ENCODE measurements at regions not wholly inside any gene's neighbourhood (a gene's known extent, or its start where the extent isn't known, plus 50 kb on each side); places are given as distances from the start of the nearest gene placed in this dataset.
A peak's percentile ranks its signal among the peaks of the same experiment; 100 is the strongest.

DNA sequence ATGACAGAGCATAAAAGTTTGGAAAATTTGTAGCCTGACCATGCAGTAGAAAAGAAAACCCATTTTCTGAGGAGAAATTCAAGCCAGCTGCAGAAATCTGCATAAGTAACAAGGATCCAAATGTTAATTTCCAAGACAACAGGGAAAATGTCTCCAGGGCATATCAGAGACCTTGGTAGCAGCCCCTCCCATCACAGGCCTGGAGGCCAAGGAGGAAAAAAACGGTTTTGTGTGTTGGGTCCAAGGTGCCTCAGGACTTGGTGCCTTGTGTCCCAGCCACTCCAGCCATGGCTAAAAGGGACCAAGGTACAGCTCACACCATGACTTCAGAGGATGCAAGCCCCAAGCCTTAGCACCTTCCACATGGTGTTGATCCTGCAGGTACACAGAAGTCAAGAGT, 324.4 kb downstream of the ETAA1 start:
- peak in 2 of 8 experiments; percentile 40 to 57 for ATAC-seq (replicated peaks in 6 of 8)
- H3K27ac ChIP-seq, result no peak overlapping the region
- WGBS, 10 experiments, result 17 to 80% (median 58%) methylated on average over 1 of the region's 1 CpG; no CpG with 5 or more reads in 6 of the 10 experiments
- in situ Hi-C loops (cut with MboI; ENCODE audit: low pct_unique_long_range_greater_than_20kb in 2 of 9, low sequenced_read_pairs in 9 of 9, unreplicated experiment in 9 of 9), result no loop called here
- H3K4me3 ChIP-seq, result no peak overlapping the region
- H3K4me1 ChIP-seq (replicated peaks in 1 of 2), result peaks cover 18 to 32% of the 10 kb centered on the region in 2 donors

DNA sequence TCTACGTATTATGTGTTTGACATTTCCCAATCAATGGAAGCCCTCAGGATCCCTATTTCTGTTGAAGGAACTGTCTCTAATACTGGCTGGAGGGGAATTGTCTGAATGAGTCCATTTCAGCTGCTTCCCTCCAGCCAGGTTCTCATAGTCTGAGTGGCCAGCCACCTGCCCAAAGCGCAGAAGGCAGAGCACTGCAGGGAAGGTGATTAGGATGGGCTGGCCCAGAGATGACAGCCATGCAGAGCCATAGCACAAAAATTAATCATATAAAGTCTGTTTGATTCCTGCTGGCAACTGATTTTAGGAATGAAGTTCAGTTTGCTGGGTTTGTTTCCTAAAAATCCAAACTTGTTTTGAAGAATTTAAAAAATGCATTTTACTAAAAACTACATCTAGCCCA, 327.1 kb downstream of the ETAA1 start:
- WGBS, 10 experiments, result 82 to 100% (median 100%) methylated on average over 1 to 2 of the region's 2 CpGs; no CpG with 5 or more reads in 4 of the 10 experiments
- Histone ChIP-seq H3K27ac (no peak overlapping the region), H3K4me1 (replicated peaks in 1 of 2) (peaks cover 23 to 42% of the 10 kb centered on the region in 2 donors), H3K4me3 (no peak overlapping the region)
- in situ Hi-C loops (cut with MboI; ENCODE audit: low pct_unique_long_range_greater_than_20kb in 2 of 9, low sequenced_read_pairs in 9 of 9, unreplicated experiment in 9 of 9), result no loop called here
- ATAC-seq (replicated peaks in 6 of 8), result no peak

DNA sequence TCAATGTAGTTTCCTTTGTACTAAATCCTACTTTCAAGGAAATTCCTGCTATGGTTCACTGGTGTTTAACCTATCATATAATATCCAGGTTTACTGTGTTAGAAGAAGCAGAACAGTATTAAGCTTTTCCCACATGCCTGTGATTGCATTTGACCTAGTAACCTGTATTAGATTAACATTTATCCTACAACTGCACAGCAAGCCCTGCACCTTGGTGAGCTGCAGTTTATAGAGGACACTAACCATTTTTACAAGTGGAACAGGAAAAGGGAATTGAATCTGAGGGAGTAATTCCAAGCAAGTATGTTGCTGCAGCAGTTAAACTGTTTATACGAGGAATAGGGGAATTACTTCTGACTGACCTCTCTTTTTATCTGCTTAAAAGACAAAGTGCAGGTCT, 328.6 kb downstream of the ETAA1 start:
- in situ Hi-C loops (cut with MboI; ENCODE audit: low pct_unique_long_range_greater_than_20kb in 2 of 9, low sequenced_read_pairs in 9 of 9, unreplicated experiment in 9 of 9), result loop anchor here in 1 of 9 experiments (25.0 kb wide), 1 partner anchor 287 kb away; no protein-coding TSS in a partner anchor
- Histone ChIP-seq H3K4me3 (no peak overlapping the region), H3K27ac (no peak overlapping the region), H3K4me1 (replicated peaks in 1 of 2) (peaks cover 23 to 33% of the 10 kb centered on the region in 2 donors)
- peak in 1 of 8 experiments; percentile 62 for ATAC-seq (replicated peaks in 6 of 8)
- 0 to 56% (median 10%) methylated on average over 1 of the region's 1 CpG; no CpG with 5 or more reads in 4 of the 10 experiments for WGBS, 10 experiments

GRCh38 chr2:67726416-67726815, 329.3 kb downstream of the ETAA1 start:
- 3 to 89% (median 35%) methylated on average over 2 to 4 of the region's 4 CpGs; no CpG with 5 or more reads in 3 of the 10 experiments for WGBS, 10 experiments
- no peak overlapping the region for H3K27ac ChIP-seq
- peak in 2 of 8 experiments; percentile 44 to 53 for ATAC-seq (replicated peaks in 6 of 8)
- in situ Hi-C loops (cut with MboI; ENCODE audit: low pct_unique_long_range_greater_than_20kb in 2 of 9, low sequenced_read_pairs in 9 of 9, unreplicated experiment in 9 of 9), result loop anchor here in 1 of 9 experiments (25.0 kb wide), 1 partner anchor 286 kb away; no protein-coding TSS in a partner anchor
- H3K4me1 ChIP-seq (replicated peaks in 1 of 2), result peaks cover 30 to 40% of the 10 kb centered on the region in 2 donors
- H3K4me3 ChIP-seq, result no peak overlapping the region

GRCh38 chr2:67727131-67727530, 330.0 kb downstream of the ETAA1 start:
- in situ Hi-C loops (cut with MboI; ENCODE audit: low pct_unique_long_range_greater_than_20kb in 2 of 9, low sequenced_read_pairs in 9 of 9, unreplicated experiment in 9 of 9), result loop anchor here in 1 of 9 experiments (25.0 kb wide), 1 partner anchor 285 kb away; no protein-coding TSS in a partner anchor
- H3K27ac ChIP-seq, result no peak overlapping the region
- no peak for ATAC-seq (replicated peaks in 6 of 8)
- WGBS, 10 experiments, result 48 to 98% (median 87%) methylated on average over 2 to 8 of the region's 9 CpGs; no CpG with 5 or more reads in 1 of the 10 experiments
- peaks cover 32 to 44% of the 10 kb centered on the region in 2 donors for H3K4me1 ChIP-seq (replicated peaks in 1 of 2)
- no peak overlapping the region for H3K4me3 ChIP-seq

DNA sequence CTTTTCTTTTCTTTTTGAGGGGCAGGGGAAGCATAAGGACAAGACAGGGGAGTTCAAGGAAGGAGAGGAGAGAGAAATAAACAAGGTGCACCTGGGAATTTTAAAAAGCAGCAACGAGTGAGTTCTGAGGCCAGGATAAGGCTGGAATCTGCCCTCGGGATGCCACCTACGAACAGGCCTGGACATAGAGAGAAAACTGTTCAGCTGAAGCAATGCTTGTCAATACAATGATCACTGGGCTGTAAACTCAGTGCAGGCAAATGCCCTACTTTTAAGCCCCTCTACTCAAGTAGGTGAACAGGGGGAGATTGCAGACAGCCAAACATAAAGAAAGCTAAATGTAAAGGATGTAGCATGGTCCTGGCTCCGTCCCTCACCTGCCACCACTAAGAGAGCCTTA, 330.5 kb downstream of the ETAA1 start:
- no peak for ATAC-seq (replicated peaks in 6 of 8)
- 18 to 100% (median 82%) methylated on average over 1 to 4 of the region's 4 CpGs; no CpG with 5 or more reads in 2 of the 10 experiments for WGBS, 10 experiments

DNA sequence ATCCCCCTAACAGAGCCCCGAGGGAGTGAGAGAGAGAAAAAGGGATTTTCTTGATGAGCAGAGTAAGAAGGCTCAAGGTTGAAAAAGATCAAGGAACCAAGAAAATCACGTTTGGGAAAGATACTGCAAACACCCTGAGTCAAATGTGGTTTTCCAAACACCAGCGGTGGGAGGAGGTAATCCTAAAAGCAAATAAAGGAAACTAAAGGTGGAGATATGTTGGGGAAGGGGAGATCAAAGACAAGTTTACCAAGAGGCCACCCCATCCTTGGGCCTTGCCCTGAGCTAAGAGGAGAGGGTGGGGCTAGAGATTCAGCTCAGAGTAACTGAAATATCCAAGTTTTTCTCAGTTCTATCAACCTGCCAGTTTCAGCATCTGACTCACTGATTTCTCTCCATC, 332.3 kb downstream of the ETAA1 start:
- 27 to 90% (median 67%) methylated on average over 1 to 3 of the region's 3 CpGs; no CpG with 5 or more reads in 1 of the 10 experiments for WGBS, 10 experiments
- ATAC-seq (replicated peaks in 6 of 8), result no peak
- Histone ChIP-seq H3K4me1 (replicated peaks in 1 of 2) (peaks cover 32 to 44% of the 10 kb centered on the region in 2 donors), H3K27ac (no peak overlapping the region), H3K4me3 (no peak overlapping the region)
- in situ Hi-C loops (cut with MboI; ENCODE audit: low pct_unique_long_range_greater_than_20kb in 2 of 9, low sequenced_read_pairs in 9 of 9, unreplicated experiment in 9 of 9), result loop anchor here in 1 of 9 experiments (25.0 kb wide), 1 partner anchor 283 kb away; no protein-coding TSS in a partner anchor

More for the DNA sequence above, 330.5 kb downstream of the ETAA1 start:
- in situ Hi-C loops (cut with MboI; ENCODE audit: low pct_unique_long_range_greater_than_20kb in 2 of 9, low sequenced_read_pairs in 9 of 9, unreplicated experiment in 9 of 9), result loop anchor here in 1 of 9 experiments (25.0 kb wide), 1 partner anchor 285 kb away; no protein-coding TSS in a partner anchor
- Histone ChIP-seq H3K4me1 (replicated peaks in 1 of 2) (peaks cover 32 to 44% of the 10 kb centered on the region in 2 donors), H3K27ac (no peak overlapping the region), H3K4me3 (no peak overlapping the region)

DNA sequence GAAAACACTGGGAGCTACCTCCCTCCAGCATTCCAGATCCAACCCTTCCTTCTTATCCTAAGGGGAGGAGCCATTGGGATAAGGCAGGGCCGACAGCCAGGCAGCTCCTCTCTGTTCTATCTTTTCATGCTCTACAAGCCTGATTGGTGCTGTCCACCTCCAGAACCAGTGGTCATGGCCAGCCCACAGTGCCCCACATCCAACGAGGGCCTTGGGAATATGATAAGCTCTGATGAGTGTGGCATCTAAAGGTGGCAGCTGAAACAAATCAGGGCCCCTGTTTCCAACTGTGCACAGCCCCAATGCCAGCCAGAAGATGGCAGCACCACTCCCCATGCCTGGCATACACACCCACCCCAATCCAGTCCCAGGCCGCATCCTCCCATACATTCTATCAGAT, 329.3 kb downstream of the C1D start:
- ATAC-seq (replicated peaks in 6 of 8), result peak in 4 of 8 experiments; percentile 42 to 79 (median 62)
- WGBS, 10 experiments, result 60 to 100% (median 80%) methylated on average over 1 to 2 of the region's 3 CpGs; no CpG with 5 or more reads in 6 of the 10 experiments
- Histone ChIP-seq H3K4me3 (no peak overlapping the region), H3K27ac (no peak overlapping the region), H3K4me1 (replicated peaks in 1 of 2) (peaks cover 9 to 13% of the 10 kb centered on the region in 2 donors)
- in situ Hi-C loops (cut with MboI; ENCODE audit: low pct_unique_long_range_greater_than_20kb in 2 of 9, low sequenced_read_pairs in 9 of 9, unreplicated experiment in 9 of 9), result loop anchor here in 1 of 9 experiments (25.0 kb wide), 1 partner anchor 279 kb away; no protein-coding TSS in a partner anchor

DNA sequence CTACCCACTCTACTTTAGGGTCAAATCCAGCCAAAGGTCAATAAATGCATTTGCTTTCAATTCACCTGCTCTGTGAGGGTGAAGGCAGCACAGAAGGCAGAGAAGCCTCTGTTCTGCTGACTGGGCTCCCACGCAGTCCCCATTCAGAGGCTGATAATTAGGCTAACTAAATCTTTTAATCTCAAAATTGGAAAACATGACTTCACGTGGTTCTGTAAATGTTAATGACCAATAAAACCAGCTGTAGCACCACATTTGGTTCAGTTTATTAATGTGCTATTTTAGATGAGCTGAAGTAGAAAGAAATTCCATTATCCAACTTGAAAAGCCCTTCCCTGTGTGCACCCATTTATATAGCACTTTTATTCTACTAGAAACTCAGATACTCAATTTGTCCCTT, 310.6 kb downstream of the C1D start:
- in situ Hi-C loops (cut with MboI; ENCODE audit: low pct_unique_long_range_greater_than_20kb in 2 of 9, low sequenced_read_pairs in 9 of 9, unreplicated experiment in 9 of 9), result no loop called here
- WGBS, 10 experiments, result 0 to 86% (median 45%) methylated on average over 1 to 2 of the region's 2 CpGs; no CpG with 5 or more reads in 3 of the 10 experiments
- H3K4me3 ChIP-seq, result no peak overlapping the region
- H3K4me1 ChIP-seq (replicated peaks in 1 of 2), result peaks cover 15 to 41% of the 10 kb centered on the region in 2 donors
- H3K27ac ChIP-seq, result no peak overlapping the region
- no peak for ATAC-seq (replicated peaks in 6 of 8)

GRCh38 chr2:67752969-67753368, 309.8 kb downstream of the C1D start:
- ATAC-seq (replicated peaks in 6 of 8), result no peak
- Histone ChIP-seq H3K4me3 (no peak overlapping the region), H3K4me1 (replicated peaks in 1 of 2) (peaks cover 15 to 47% of the 10 kb centered on the region in 2 donors), H3K27ac (no peak overlapping the region)
- in situ Hi-C loops (cut with MboI; ENCODE audit: low pct_unique_long_range_greater_than_20kb in 2 of 9, low sequenced_read_pairs in 9 of 9, unreplicated experiment in 9 of 9), result no loop called here

GRCh38 chr2:67755156-67755882, 307.5 kb downstream of the C1D start:
- H3K4me1 ChIP-seq (replicated peaks in 1 of 2), result peaks cover 15 to 45% of the 10 kb centered on the region in 2 donors
- peak overlapping the region; percentile 44 to 51 for H3K27ac ChIP-seq
- in situ Hi-C loops (cut with MboI; ENCODE audit: low pct_unique_long_range_greater_than_20kb in 2 of 9, low sequenced_read_pairs in 9 of 9, unreplicated experiment in 9 of 9), result no loop called here
- H3K4me3 ChIP-seq, result no peak overlapping the region
- WGBS, 10 experiments, result 20 to 80% (median 65%) methylated on average over 1 to 8 of the region's 11 CpGs; no CpG with 5 or more reads in 1 of the 10 experiments
- ATAC-seq (replicated peaks in 6 of 8), result peak in 5 of 8 experiments; percentile 43 to 85 (median 81)

GRCh38 chr2:67760995-67761394, 301.8 kb downstream of the C1D start:
- Histone ChIP-seq H3K4me3 (no peak overlapping the region), H3K4me1 (replicated peaks in 1 of 2) (peaks cover 7 to 22% of the 10 kb centered on the region in 2 donors), H3K27ac (no peak overlapping the region)
- in situ Hi-C loops (cut with MboI; ENCODE audit: low pct_unique_long_range_greater_than_20kb in 2 of 9, low sequenced_read_pairs in 9 of 9, unreplicated experiment in 9 of 9), result no loop called here
- ATAC-seq (replicated peaks in 6 of 8), result no peak
- WGBS, 10 experiments, result 40 to 94% (median 57%) methylated on average over 1 to 3 of the region's 3 CpGs; no CpG with 5 or more reads in 3 of the 10 experiments

GRCh38 chr2:67771380-67771779, 291.4 kb downstream of the C1D start:
- Histone ChIP-seq H3K4me1 (replicated peaks in 1 of 2) (peaks cover 0 to 7% of the 10 kb centered on the region in 2 donors), H3K27ac (no peak overlapping the region), H3K4me3 (no peak overlapping the region)
- 71 to 100% (median 92%) methylated on average over 1 to 3 of the region's 3 CpGs; no CpG with 5 or more reads in 3 of the 10 experiments for WGBS, 10 experiments
- ATAC-seq (replicated peaks in 6 of 8), result no peak
- in situ Hi-C loops (cut with MboI; ENCODE audit: low pct_unique_long_range_greater_than_20kb in 2 of 9, low sequenced_read_pairs in 9 of 9, unreplicated experiment in 9 of 9), result no loop called here
